NCI-H2171 (cell line): ENCODE measurements at regions not wholly inside any gene's neighbourhood (a gene's known extent, or its start where the extent isn't known, plus 50 kb on each side); places are given as distances from the start of the nearest gene placed in this dataset.
A peak's percentile ranks its signal among the peaks of the same experiment; 100 is the strongest.
"Not testable (repeated sequence)": the region's sequence is repeated elsewhere in the genome, so short reads cannot be mapped to it uniquely, and the experiment has no call there.

Source experiments
- DNase-seq: peaks from one replicate; lab custom pipeline; 2025; lab: John Stamatoyannopoulos, UW

DNA sequence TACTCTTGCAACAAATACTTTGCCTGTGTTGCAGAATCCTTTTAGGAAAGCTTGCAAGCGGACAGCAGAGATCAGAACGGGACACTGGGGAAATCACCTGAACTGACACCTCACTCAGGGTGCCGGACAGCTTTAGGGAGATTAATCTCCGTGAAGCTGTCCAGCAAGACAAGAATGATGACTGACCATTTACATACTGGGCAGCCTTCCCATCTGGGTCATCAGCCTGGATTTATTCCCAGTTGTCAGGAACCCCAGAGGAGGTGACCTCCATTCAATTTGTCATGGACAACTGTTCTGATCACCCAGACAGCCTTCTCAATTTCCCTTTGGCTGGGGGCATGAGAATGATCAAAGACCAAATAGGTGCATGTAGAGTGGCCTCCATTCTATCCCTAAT is 93.0 kb upstream of the EGFL6 start:
- no peak for DNase-seq

DNA sequence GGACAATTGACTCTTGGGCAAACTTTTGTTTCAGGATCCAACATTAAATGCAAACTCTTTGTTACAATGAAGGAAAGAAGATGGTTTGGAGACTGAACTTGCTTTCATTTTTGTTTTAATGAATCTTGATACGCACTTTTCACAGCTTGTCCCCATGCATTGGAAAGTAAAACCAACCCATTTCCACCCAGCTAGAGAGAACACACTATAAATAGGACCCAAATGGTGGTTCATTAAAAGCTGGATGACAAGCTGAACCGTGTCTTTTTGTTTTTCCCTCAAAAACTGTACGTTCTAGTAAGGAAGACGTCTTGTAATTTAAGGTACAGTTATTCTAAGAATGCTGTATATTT is 95.3 kb upstream of the EGFL6 start:
- DNase-seq: no peak

DNA sequence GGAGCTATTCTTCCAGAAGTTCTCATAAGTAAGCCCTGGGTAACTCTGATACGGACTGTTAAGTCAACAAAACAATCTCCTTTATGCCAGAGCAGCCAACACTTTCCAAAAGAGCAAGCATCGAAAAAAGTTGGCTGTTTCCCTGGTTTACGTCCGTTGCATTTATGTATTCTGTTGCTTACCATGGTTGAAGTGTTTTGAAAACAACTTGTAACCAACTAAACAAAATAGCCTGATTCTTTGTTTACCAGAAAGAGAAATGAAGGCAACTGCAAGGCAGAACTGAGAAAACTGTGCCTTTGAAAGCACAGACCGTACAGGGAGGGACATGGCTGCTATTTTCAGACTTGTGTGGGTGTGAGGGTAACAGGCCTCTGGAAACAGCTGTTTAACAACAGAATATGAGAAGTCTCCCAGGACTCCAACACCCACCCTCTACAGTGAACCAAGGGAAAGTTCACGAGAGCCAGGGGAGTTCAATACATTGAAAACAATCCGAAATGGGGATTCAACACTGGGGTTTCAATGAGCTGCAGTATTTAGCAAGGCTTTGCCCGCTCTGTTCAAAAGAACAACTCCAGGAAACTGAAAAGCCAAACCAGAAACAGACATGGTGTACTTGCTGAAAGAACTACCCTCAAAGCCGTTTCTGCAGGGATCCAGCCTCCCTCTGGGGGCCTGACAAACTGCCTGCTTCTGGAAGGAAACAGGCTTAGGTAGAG is 95.8 kb upstream of the EGFL6 start:
- no peak for DNase-seq

DNA sequence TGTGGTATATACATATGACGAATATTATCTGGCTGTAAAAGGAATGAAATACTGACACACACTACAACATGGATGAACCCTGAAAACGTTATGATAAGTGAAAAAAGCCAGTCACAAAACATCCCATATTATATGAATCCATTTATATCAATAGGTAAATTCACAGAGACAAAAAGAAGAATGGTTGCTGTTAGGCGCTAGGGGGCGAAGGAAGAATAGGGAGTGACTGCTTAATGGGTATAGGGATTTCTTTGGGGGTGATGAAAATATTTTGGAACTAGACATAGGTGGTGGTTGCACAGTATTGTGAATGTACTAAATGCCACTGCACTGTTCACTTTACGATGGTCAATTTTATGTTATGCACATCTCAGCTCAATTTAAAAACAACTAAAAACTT is 96.4 kb upstream of the EGFL6 start:
- no peak for DNase-seq

DNA sequence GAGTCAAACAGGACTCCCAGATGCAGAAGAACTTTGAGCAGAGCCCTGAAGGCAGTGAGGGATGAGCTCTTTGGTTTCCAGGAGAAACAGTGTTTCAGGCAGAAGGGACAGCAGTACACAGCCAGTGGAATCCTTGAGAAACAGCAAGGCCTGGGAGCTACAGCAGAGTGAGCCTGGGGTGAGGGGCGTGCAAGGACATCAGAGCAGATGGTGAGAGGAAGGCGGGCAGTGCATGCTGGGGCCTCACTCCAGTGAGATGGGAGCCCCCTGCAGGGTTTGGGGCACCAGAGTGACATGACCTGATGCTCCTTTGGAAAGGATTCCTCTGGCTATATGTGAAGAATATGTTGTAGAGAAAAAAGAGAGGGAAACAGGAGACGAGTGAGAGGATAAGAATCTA is 98.1 kb upstream of the EGFL6 start:
- DNase-seq: no peak

DNA sequence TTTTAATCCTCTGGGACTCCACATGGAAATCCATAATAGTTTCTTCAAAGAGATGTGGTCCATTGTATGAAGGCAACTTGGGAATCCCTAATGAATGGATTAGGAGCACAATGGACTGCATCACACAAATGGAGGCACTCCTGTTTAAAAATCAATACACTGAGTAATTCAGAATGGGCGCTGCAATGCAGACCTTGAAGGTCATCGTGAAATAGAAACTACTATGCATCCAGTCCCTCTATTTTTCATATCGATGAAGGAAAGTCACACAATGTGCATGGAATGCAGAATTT is 98.8 kb upstream of the EGFL6 start:
- DNase-seq: no peak

DNA sequence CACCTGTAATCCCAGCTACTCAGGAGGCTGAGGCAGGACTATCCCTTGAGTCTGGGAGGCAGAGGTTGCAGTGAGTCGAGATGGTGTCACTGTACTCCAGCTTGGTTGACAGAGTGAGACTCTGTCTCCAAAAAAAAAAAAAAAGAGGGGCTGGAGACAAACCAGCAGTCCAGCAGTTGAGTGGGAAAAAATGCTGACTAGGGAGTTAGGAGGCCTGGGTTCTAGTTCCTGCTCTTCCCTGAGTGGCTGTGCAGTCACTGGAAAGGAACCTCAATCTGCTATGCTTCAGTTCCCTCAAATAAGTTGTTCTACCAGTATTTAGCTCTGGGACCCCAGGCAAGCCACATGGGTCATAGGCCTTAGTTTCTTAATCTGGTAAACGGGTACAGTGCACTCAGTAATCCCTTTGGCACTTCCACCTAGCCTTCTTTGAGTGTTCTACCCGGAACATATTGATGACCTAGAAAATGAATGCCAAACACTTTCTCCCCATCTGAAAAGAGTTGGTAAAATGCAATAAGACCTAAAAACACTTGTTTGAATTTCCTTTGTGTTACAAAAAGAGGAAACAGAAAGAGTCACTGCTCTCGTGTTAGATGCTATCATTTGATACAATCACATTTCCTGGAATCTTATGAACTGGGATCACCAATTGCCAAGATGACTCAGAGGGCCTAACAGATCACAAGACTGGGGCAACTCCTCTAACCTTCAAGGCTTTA is 99.3 kb upstream of the EGFL6 start:
- no peak for DNase-seq

DNA sequence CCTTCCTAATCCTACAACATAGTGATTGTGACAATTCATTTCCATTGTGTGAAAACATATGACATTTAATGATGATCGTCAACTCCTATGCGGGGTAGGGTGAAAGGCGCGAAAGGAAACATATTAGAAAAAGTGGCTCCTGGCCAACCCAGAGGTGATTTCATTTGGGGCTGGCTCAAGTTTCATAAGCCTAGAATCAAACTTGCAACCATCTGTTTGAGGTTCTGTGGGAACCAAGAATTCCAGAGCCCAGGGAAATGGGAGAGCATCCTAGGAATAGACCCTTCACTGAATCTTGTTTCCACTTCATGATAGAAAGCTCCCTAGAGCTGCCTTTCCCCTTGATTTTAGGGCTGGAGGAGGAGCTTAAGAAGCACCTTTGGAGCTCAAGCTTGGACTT is 101.3 kb upstream of the EGFL6 start:
- peak; percentile 68 for DNase-seq

DNA sequence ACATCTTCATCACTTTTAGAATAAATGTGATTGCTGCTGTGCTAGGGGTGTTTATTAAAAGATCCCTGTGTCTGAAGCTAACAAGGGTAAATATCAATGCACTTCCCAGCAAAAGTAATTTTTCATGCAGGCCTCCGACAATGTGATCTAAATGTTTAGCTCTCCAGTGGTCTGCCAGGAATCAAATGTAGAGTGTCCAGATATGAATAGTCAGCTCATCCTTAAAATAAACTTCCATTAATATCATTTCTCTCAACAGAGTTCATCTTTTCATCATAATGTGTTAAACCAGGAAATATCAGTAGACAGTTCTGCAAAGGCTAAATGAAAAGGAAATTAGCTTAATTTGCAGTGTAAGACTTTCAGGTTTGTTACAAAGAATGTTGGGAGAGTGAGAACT is 102.2 kb upstream of the EGFL6 start:
- no peak for DNase-seq

DNA sequence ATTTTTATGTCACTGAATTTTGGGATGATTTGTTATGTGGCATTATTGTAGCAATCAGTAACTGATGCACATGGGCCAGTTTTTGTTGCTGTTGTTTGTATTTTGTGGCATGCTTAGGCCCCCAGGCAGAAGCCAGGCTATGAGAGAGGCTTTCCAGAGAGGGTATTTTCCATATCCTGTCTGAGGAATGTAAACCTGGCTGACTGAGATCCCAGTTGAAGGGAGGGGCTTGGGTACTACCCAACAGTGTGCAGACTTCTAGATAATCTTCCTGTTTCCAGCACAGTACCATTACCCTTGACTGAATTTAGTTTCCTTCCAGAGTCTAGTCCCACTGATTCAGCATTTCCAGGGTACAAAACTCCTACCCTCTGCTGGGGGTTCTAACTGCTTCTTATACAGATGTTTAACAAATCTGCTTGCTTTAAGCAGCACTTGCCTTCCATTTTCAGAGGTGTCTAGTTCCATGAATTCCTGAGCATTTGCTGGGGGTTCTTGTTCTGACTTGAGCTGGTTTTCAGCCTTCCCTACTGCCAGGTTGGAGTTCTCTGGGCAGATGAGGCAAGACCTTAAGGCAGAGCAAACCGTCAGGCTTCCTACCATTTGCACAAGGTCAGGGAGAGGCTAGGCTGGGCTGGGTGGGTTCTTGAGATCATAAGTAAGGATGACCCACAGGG is 104.7 kb upstream of the EGFL6 start:
- no peak for DNase-seq

DNA sequence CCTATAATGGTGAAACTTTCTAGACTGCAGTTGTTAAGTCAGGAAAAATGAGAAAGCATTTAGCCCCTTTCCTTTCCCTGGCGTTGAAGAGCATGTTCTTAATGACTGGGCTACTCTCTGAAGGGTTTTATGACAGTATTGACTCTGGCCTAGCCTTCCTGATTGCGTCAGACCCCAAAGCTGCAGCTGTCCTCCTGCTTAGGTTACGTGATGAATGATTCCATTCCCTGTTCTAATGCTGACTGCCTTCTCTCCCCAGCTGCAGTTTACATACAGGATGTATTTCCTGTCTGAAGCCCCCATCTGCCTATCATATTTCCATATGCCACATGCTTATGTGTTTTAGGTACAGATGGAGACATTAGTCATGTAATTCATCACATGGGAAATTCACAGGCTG is 105.8 kb upstream of the EGFL6 start:
- DNase-seq: peak; percentile 83

DNA sequence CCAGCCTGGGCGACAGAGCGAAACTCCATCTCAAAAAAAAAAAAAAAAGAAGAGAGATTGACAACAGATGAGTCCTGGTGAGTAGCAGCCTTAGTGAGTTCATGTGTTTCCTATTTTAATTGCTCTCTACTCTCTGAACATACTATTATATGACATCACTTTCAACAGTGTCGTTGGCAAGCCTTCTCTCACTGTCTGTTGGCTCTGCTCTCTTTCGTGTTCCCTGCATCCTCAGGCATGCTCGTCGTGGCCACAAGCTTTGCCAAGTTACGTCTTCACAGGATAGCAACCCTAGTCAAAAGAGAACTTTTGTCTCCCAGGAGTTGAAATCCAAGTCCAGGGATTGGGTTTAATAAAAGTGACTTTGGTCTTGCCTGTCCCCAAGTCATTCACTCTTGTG is 117.1 kb upstream of the EGFL6 start:
- DNase-seq: no peak

DNA sequence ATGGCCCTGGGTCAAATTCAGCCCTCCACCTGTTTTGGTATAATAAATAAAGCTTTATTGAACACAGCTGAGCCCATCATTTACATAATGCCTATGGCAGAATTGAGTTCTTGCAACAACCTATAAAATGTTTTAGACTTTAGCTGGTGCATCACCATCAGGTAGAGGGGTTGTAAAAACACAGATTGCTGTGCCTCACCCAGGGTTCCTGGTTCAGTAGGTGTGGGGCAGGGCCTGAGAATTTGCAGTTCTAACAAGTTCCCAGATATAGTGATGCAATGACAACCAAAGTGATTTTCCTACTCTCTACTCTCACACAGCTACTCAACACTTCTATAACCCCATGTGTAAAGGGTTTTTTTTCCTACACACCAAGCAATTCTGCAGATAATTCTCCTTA is 120.0 kb upstream of the EGFL6 start:
- DNase-seq: no peak

DNA sequence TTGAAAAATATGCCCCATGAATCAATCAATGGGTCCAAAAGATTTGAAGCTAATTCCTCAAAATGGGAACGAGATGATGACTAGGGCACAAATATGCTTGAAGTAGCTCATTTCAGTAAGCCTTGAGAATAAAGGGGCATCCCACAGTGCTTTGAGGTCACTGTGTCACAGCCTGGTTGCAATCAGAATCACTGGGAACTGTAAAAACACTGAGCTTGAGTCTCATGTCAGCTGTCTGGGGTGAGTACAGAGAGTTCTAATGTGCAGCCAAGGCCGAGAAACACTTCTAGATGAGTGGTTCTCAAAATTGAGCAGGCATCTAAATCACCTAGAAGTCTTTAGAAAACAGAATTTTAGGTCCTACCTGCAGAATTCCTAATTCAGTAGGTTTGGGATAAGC is 120.5 kb upstream of the EGFL6 start:
- DNase-seq: no peak

DNA sequence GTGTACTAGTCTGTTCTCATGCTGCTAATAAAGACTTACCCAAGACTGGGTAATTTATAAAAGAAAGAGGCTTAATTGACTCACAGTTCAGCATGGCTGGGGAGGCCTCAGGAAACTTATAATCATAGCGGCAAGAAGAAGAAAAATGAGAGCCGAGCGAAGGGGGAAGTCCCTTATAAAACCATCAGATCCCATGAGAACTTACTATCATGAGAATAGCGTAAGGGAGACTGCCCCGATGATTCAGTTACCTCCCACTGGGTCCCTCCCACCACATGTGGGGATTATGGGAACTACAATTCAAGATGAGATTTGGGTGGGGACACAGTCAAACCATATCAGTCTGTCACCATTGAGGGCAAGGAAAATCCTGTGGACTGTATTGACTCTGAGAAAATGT is 121.8 kb upstream of the ATXN3L start:
- DNase-seq: not testable (repeated sequence)

DNA sequence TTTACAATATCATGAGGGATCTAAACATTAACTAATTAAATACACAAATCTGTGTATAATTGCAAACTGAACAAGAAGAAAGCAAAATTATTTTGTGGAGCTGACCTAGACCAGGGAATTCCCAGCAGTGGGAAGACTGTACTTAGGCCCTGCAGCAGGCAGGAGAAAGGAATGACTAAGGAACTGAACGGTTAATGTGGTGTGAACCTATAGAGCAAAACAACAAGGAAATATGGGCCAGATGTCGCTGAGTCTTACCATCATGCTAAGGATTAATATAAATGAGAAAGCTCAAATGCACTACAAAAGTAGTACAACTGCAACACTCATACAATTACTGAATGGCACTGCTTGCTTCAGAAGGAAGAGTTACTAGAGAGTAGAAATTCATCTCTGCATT is 120.3 kb upstream of the ATXN3L start:
- no peak for DNase-seq

DNA sequence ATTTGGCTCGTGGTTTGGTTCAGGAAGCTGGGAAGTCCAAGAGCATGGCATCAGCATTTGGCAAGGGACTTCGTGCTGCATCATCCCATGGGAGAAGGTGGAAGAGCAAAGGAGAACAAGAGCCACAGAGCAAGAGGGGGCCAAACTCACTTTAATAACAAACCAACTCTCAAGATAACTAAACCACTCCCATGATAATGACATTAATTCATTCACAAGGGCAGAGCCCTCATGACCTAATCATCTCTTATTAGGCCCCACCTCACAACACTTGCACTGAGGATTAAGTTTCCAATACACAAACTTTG is 113.4 kb upstream of the ATXN3L start:
- DNase-seq: no peak

DNA sequence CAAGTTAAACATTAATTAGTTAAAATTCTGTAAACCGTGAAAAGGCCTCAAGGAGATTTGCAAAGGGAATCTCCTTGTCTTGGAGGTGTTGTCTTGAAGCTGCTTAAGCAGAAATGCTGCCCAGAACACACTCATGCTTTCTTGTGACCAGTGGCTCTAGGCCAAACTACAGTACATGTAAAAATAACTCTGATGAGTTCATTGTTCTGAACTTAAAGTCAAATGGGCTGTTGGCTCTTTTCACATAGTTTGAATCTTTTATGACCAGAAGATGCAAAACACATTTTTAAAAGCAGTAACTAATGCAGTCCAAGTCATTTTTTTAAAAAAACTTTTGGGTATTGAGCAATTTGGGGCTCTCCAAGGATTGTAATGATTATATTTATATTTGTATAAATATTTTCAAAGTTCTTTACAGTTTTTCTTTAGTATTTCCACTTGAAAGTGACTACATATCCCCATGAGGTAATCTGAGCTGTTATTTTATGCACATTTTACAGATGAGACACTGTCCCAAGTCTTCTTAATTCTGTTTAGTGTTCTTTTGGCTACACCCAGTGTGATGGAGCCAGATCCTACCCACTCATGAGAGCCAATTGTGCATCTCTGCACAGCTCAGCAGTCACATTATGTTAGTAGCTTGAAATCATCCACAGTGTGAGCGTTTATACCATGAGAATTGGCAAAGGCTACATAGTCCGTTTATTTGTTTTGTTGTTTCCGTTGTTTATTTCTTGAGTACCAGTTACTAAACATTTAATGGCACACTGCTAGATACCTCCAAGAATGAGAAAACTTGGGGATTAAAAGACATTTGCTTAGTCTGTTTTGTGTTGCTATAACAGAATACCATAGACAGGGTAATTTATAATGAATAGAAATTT is 112.8 kb upstream of the ATXN3L start:
- no peak for DNase-seq

DNA sequence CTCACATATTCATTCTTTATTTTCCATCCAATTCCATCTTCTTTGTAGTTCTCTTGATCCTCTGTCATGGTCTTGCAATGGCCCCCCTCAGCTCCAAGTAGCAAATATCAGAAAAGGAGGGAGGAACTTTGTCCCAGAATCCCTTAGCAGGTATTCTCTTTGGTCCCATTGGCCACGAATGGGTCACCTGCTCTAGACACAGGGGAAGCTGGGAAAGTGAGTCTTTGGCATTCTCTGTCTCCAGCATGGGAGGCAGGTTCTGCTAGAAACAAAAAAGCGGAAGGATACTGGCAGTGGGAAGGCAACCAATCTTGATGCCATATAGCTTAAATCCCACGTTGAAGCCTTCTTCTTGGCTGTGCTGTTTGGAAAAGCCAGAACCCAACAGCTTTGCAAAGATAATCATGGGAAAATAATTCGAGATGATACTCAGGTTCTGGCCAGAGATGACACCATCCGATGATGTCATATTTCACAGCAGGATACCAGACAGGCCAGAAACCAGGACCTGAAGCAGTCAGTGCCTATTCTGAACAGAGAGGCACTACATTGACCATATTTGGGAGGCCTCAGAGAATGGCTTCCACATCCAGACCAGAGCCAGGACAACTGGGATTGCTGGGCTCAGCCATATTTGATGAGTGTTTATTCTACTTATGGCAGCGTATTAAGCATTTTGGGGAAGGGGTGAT is 110.4 kb upstream of the ATXN3L start:
- DNase-seq: no peak

DNA sequence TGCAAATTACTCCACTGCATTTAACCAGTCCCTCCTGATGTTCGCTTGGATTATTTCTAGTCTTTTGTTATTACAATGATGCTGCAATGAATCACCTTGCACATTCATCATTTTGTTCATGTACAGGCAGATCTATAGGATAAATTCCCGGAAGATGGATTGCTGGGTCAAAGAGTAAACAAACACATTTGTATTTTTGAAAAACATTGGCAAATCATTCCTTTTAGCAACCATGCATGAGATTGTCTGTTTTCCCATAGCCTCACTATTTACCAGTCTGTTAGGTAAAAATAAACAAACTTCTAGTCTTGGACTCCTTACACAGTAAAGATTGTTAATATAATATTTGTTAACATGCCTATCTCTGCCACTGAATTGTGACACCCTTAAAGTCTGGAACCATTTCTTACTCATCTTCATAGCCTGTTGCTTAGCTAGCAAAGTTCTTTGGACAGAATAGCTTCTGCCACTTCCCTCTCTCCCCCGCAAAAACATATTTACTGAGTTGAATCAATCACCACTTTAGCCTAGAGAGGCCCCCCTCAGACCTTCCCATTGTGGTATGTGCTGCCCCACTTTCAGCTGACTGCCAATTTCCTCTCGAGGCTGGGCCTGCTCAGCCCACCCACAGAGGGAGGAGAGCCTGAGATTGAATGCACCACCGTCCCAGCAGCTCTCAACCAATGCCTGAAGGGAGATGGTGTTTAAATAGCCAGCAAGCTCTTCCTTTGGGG is 108.4 kb upstream of the ATXN3L start:
- no peak for DNase-seq

DNA sequence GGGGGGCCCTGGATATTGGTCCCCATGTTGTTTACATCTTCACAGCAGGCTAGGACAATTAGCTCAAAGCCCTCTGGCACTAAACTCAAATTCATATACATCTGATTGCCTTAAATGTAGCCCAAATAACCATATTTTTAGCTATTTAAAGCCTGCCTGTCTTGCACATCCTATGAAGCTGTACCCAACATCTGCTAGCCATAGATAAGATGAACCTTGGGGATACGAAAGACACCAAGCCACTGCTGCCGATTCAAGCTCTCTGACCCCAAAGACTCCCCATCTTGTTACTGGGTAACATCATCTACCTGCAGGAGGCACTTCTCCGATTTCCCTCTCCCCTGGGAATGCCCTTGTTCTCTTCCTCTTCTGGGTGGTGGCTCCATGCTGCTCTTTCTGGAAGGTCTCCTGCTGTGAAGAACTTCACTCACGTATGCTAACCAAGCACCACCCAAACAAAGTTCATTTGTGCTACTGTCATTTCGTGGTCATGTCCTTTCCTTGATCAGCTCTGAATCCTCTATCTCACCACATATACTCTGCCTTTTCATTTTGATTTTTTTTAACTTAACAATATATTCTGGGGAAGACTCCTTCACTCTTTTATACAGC is 107.7 kb upstream of the ATXN3L start:
- DNase-seq: no peak
